MCF 10A (cell line): ENCODE measurements at regions not wholly inside any gene's neighbourhood (a gene's known extent, or its start where the extent isn't known, plus 50 kb on each side); places are given as distances from the start of the nearest gene placed in this dataset.
"Not testable (repeated sequence)": the region's sequence is repeated elsewhere in the genome, so short reads cannot be mapped to it uniquely, and the experiment has no call there.

Experiments used
- BruUV-seq: library from RNA; stranded (reverse); fragments of 400-500 nt; replicated peaks from 2 replicates; lab custom pipeline; 2021; lab: Mats Ljungman, UMichigan
- CTCF ChIA-PET: fragments of 300-600 bp; sonication (Branson Sonifier 250); formaldehyde crosslinking; extraction: SDS; loops from one replicate; lab custom pipeline; 2021; ENCODE audit warnings: antibody characterized with exemption, inconsistent platforms; lab: Yijun Ruan, JAX
- POLR2A ChIA-PET: fragments of 300-600, 350-650 bp; sonication (Branson Sonifier 250); formaldehyde crosslinking; extraction: SDS; loops from one replicate; lab custom pipeline; 2020; ENCODE audit warnings: antibody characterized with exemption, inconsistent platforms; lab: Yijun Ruan, JAX
- DNase-seq: peaks from one replicate; pipeline ENCODE4 v3.0.0-alpha.2; 2018; ENCODE audit not compliant: unreplicated experiment
- H3K27ac Mint-ChIP-seq: one replicate; pipeline ENCODE4 v1.8.0; 2022; ENCODE audit warnings: mild to moderate bottlenecking, low read depth, mixed read lengths; ENCODE audit not compliant: unreplicated experiment
- H3K27me3 Mint-ChIP-seq: one replicate; pipeline ENCODE4 v1.8.0; 2022; ENCODE audit warnings: mixed read lengths; ENCODE audit not compliant: insufficient read depth, unreplicated experiment
- H3K36me3 Mint-ChIP-seq: one replicate; pipeline ENCODE4 v1.8.0; 2022; ENCODE audit warnings: mild to moderate bottlenecking, moderate library complexity, mixed read lengths; ENCODE audit not compliant: insufficient read depth, unreplicated experiment
- H3K4me1 Mint-ChIP-seq: one replicate; pipeline ENCODE4 v1.8.0; 2022; ENCODE audit warnings: mixed read lengths; ENCODE audit not compliant: insufficient read depth, unreplicated experiment
- H3K4me3 Mint-ChIP-seq: one replicate; pipeline ENCODE4 v1.8.0; 2022; ENCODE audit warnings: mild to moderate bottlenecking, moderate library complexity, mixed read lengths; ENCODE audit not compliant: unreplicated experiment
- H3K9me3 Mint-ChIP-seq: one replicate; pipeline ENCODE4 v1.8.0; 2022; ENCODE audit warnings: mixed read lengths; ENCODE audit not compliant: unreplicated experiment
- intact Hi-C: fragments of 100-400 bp; cut with micrococcal nuclease; formaldehyde crosslinking; loops from 2 replicates; pipeline ENCODE4 v1.14.1; 2022
- TF ChIP-seq, protein P1 (sequence below): fragments of 200-600 bp; IDR thresholded peaks from one replicate; pipeline ENCODE4 v1.8.0; 2022; ENCODE audit warnings: antibody characterized with exemption, mild to moderate bottlenecking; ENCODE audit not compliant: unreplicated experiment

DNA sequence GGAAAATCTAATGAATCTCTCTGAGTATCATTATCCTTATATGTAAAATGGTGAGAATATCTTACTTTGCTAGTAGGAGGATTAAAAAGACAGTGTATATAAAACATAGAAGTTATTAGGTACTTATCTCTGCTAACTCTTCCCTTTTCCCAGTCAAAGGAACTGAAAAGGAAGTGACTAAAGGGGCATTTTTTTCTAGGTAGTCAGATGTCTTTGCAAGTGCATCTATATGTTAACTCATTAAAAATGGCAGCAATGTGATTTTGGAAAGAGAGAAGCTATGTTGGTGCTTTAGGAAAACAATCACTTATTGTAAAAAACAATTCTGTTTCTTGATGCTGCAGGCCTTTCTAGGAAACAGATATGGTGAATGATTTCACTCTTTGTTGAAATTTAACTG lies 180.9 kb downstream of the SAMD5 start:
- no peaks in the 10 kb centered on the region for H3K9me3 Mint-ChIP-seq
- no peaks in the 10 kb centered on the region for H3K4me1 Mint-ChIP-seq
- no TSS peak for BruUV-seq
- H3K36me3 Mint-ChIP-seq, result no peaks in the 10 kb centered on the region
- no peak overlapping the region for H3K27ac Mint-ChIP-seq
- no peak overlapping the region for H3K4me3 Mint-ChIP-seq
- DNase-seq, result no peak
- intact Hi-C loops, result no loop called here
- TF ChIP-seq, protein P1, sequence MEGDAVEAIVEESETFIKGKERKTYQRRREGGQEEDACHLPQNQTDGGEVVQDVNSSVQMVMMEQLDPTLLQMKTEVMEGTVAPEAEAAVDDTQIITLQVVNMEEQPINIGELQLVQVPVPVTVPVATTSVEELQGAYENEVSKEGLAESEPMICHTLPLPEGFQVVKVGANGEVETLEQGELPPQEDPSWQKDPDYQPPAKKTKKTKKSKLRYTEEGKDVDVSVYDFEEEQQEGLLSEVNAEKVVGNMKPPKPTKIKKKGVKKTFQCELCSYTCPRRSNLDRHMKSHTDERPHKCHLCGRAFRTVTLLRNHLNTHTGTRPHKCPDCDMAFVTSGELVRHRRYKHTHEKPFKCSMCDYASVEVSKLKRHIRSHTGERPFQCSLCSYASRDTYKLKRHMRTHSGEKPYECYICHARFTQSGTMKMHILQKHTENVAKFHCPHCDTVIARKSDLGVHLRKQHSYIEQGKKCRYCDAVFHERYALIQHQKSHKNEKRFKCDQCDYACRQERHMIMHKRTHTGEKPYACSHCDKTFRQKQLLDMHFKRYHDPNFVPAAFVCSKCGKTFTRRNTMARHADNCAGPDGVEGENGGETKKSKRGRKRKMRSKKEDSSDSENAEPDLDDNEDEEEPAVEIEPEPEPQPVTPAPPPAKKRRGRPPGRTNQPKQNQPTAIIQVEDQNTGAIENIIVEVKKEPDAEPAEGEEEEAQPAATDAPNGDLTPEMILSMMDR, result no peak
- ChIA-PET CTCF (no interaction called here), POLR2A (no interaction called here)
- no peaks in the 10 kb centered on the region for H3K27me3 Mint-ChIP-seq

DNA sequence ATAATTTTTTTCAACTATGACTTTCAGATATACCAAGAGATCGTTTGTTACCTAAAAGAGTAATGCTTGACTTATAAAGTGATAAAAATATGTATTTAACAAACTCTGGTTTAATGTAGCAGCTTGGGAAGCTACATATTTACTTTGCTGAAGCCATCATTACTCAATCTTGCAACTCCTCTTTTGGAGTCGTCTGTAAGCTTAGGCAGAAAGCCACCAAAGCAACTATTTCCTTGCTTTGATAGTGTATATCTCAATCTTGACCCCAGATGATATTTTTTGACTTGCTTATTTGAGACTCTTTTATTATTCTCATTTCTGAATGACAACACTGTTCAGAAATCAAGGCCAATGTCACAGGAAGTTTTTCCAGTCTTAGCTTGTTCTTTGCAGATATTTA lies 183.0 kb downstream of the SAMD5 start:
- Mint-ChIP-seq H3K4me1 (no peaks in the 10 kb centered on the region), H3K27me3 (no peaks in the 10 kb centered on the region), H3K9me3 (no peaks in the 10 kb centered on the region), H3K36me3 (no peaks in the 10 kb centered on the region), H3K4me3 (no peak overlapping the region), H3K27ac (no peak overlapping the region)
- intact Hi-C loops, result no loop called here
- DNase-seq, result no peak
- CTCF ChIA-PET, result interaction anchor here (0.5 kb wide), 1 partner anchor 96 kb away, joined by 3 read pairs; no protein-coding TSS in a partner anchor
- POLR2A ChIA-PET, result interaction anchor here (0.6 kb wide), 1 partner anchor 476 kb away, joined by 3 read pairs; no protein-coding TSS in a partner anchor
- TF ChIP-seq, protein P1, result no peak
- BruUV-seq, result no TSS peak

DNA sequence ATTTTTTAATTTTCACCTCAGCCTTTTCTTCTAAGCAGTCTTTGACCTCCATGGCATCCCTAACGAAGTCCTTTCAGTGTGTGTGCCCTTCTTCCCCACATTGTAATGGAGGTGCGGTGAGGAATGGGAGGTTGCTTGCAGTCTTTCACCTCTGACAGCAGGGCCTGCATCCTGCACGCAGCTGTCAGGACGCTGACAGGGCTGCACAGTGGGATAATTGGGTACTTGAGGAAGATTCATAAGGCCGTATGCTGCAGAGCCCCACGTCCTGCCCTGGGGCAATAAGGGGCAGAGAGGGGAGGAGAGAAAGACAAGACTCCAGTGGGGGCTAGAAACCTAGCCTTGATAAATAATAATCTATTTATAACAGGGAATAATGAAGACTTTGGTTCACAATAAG lies 184.7 kb downstream of the SAMD5 start:
- BruUV-seq, result no TSS peak

DNA sequence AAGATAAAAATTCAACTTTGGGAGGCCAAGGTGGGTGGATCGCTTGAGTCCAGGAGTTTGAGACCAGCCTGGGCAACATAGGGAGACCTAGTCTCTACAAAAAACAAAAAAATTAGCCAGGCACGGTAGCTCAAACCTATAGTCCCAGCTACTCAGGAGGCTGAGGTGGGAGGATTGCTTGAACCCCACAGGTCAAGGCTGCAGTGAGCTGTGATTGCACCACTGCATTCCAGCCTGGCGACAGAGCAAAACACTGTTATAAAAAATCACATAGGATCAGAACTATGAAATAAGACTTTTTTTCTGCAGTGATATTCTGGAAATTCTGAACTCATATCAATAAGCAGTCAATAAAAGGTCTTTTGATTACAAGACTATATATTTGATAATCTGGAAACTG lies 186.1 kb downstream of the SAMD5 start:
- BruUV-seq, H3K4me3 Mint-ChIP-seq, CTCF ChIA-PET: not testable (repeated sequence)

More for the DNA sequence above, 184.7 kb downstream of the SAMD5 start:
- no peak overlapping the region for H3K4me3 Mint-ChIP-seq
- TF ChIP-seq, protein P1, result no peak
- H3K9me3 Mint-ChIP-seq, result no peaks in the 10 kb centered on the region
- no peaks in the 10 kb centered on the region for H3K4me1 Mint-ChIP-seq
- intact Hi-C loops, result no loop called here
- CTCF ChIA-PET, result no interaction called here
- no peaks in the 10 kb centered on the region for H3K36me3 Mint-ChIP-seq
- no peaks in the 10 kb centered on the region for H3K27me3 Mint-ChIP-seq
- H3K27ac Mint-ChIP-seq, result no peak overlapping the region
- POLR2A ChIA-PET, result no interaction called here
- DNase-seq, result no peak

DNA sequence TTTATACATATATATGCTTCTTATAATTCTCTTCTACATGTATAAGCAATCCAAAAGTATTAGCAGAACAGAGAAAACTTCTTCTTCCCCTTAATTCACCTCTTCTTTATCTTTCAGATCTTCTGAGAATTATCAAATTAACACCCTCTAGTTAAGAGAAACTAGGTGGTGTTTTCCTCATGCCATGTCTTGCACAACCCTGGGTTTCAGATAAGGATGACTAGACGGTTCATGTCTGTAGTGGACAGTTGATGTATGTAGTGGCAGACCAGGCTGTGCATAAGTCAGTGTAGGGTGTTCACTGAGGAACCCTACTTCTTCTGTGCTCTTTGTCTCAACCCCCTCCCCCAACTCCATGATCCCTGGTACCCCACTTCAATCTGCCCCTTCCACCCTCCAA lies 187.3 kb downstream of the SAMD5 start:
- intact Hi-C loops, result no loop called here
- H3K27ac Mint-ChIP-seq, result no peak overlapping the region
- TF ChIP-seq, protein P1, result no peak

More for the DNA sequence above, 186.1 kb downstream of the SAMD5 start:
- H3K9me3 Mint-ChIP-seq, intact Hi-C loops, H3K27me3 Mint-ChIP-seq, POLR2A ChIA-PET, H3K27ac Mint-ChIP-seq, H3K36me3 Mint-ChIP-seq, H3K4me1 Mint-ChIP-seq: not testable (repeated sequence)
- DNase-seq, result peak; percentile 5

More for the DNA sequence above, 187.3 kb downstream of the SAMD5 start:
- no peaks in the 10 kb centered on the region for H3K36me3 Mint-ChIP-seq
- ChIA-PET POLR2A (interaction anchor here (0.6 kb wide), 1 partner anchor 186 kb away, joined by 3 read pairs; no protein-coding TSS in a partner anchor), CTCF (no interaction called here)
- BruUV-seq, result no TSS peak
- DNase-seq, result peak; percentile 11
- H3K27me3 Mint-ChIP-seq, result no peaks in the 10 kb centered on the region
- H3K4me3 Mint-ChIP-seq, result no peak overlapping the region
- H3K4me1 Mint-ChIP-seq, result no peaks in the 10 kb centered on the region
- H3K9me3 Mint-ChIP-seq, result no peaks in the 10 kb centered on the region
